ENCODE measurements at regions not wholly inside any gene's neighbourhood (a gene's known extent, or its start where the extent isn't known, plus 50 kb on each side); places are given as distances from the start of the nearest gene placed in this dataset.
"Not testable (repeated sequence)": the region's sequence is repeated elsewhere in the genome, so short reads cannot be mapped to it uniquely, and the experiment has no call there.

GRCh38 chr11:29050962-29051361 lies 942.8 kb downstream of the METTL15 start:
- not testable (repeated sequence) for TF ChIP-seq CTCF (conservative IDR thresholded peaks at IDR 0.05; ENCODE audit: low read length); EZH2phosphoT487 (IDR thresholded peaks at IDR 0.05; ENCODE audit: borderline replicate concordance)

Data from Loucy (cell line).